Neutrophil (primary cell): ENCODE measurements at regions not wholly inside any gene's neighbourhood (a gene's known extent, or its start where the extent isn't known, plus 50 kb on each side); places are given as distances from the start of the nearest gene placed in this dataset.

Experiments used
- H3K27ac ChIP-seq: fragments of 200-600 bp; sonication (generic); 2 replicates; pipeline ENCODE4 v1.5.1; 2016; ENCODE audit warnings: mild to moderate bottlenecking, moderate library complexity
- H3K27me3 ChIP-seq: fragments of 200-600 bp; sonication (generic); 2 replicates; pipeline ENCODE4 v1.6.0; 2016; ENCODE audit warnings: mild to moderate bottlenecking
- H3K36me3 ChIP-seq: fragments of 200-600 bp; sonication (generic); 2 replicates; pipeline ENCODE4 v1.5.1; 2017
- H3K4me1 ChIP-seq, 2 experiments: fragments of 200-600 bp in 1 of 2; sonication (generic) in 1 of 2; 1 replicate in 1 of 2; 2 replicates in 1 of 2; pipeline versions ENCODE4 v1.5.1 to v1.6.1; 2013 to 2016; ENCODE audit warnings: low read depth in 1 of 2, low read length in 1 of 2, mild to moderate bottlenecking in 1 of 2, moderate library complexity in 1 of 2; ENCODE audit not compliant: control insufficient read depth in 1 of 2, insufficient read depth in 1 of 2
- H3K4me3 ChIP-seq, 2 experiments: fragments of 200-600 bp in 1 of 2; sonication (generic) in 1 of 2; 1 replicate in 1 of 2; 2 replicates in 1 of 2; pipeline ENCODE4 v1.5.1; 2013 to 2016; ENCODE audit warnings: low read depth in 1 of 2, low read length in 1 of 2, mild to moderate bottlenecking in 1 of 2, moderate library complexity in 1 of 2
- H3K9me3 ChIP-seq: fragments of 200-600 bp; sonication (generic); 2 replicates; pipeline ENCODE4 v1.5.1; 2016
- CTCF ChIP-seq: fragments of 200-600 bp; sonication (generic); IDR thresholded peaks from 2 replicates; pipeline ENCODE4 v1.5.1; 2016; ENCODE audit warnings: antibody characterized with exemption

GRCh38 chr9:27844797-27845196, 271.5 kb upstream of the C9orf72 start:
- H3K9me3 ChIP-seq, result no peaks in the 10 kb centered on the region
- TF ChIP-seq CTCF, result no peak
- H3K36me3 ChIP-seq, result no peaks in the 10 kb centered on the region
- H3K27ac ChIP-seq, result no peak overlapping the region
- H3K4me1 ChIP-seq, result no peaks in the 10 kb centered on the region
- H3K27me3 ChIP-seq, result no peaks in the 10 kb centered on the region
- H3K4me3 ChIP-seq, result no peak overlapping the region

GRCh38 chr9:27847380-27847779, 274.1 kb upstream of the C9orf72 start:
- H3K4me1 ChIP-seq, result no peaks in the 10 kb centered on the region
- H3K27ac ChIP-seq, result no peak overlapping the region
- H3K36me3 ChIP-seq, result no peaks in the 10 kb centered on the region
- TF ChIP-seq CTCF, result no peak
- H3K27me3 ChIP-seq, result no peaks in the 10 kb centered on the region
- no peak overlapping the region for H3K4me3 ChIP-seq
- H3K9me3 ChIP-seq, result no peaks in the 10 kb centered on the region

- no peak overlapping the region for H3K4me3 ChIP-seq
- TF ChIP-seq CTCF, result no peak
- H3K4me1 ChIP-seq, result no peaks in the 10 kb centered on the region
- no peaks in the 10 kb centered on the region for H3K27me3 ChIP-seq
- H3K36me3 ChIP-seq, result no peaks in the 10 kb centered on the region
- no peaks in the 10 kb centered on the region for H3K9me3 ChIP-seq
- no peak overlapping the region for H3K27ac ChIP-seq
These were observed 274.5 kb upstream of the C9orf72 start for GRCh38 chr9:27847818-27848217.

GRCh38 chr9:27848315-27848714, 275.0 kb upstream of the C9orf72 start:
- no peaks in the 10 kb centered on the region for H3K4me1 ChIP-seq
- H3K36me3 ChIP-seq, result no peaks in the 10 kb centered on the region
- H3K27me3 ChIP-seq, result no peaks in the 10 kb centered on the region
- H3K27ac ChIP-seq, result no peak overlapping the region
- no peaks in the 10 kb centered on the region for H3K9me3 ChIP-seq
- no peak for TF ChIP-seq CTCF
- no peak overlapping the region for H3K4me3 ChIP-seq

- no peaks in the 10 kb centered on the region for H3K27me3 ChIP-seq
- H3K9me3 ChIP-seq, result no peaks in the 10 kb centered on the region
- no peak for TF ChIP-seq CTCF
- no peaks in the 10 kb centered on the region for H3K4me1 ChIP-seq
- no peak overlapping the region for H3K27ac ChIP-seq
- no peaks in the 10 kb centered on the region for H3K36me3 ChIP-seq
- H3K4me3 ChIP-seq, result no peak overlapping the region
These were observed 278.6 kb upstream of the C9orf72 start for GRCh38 chr9:27851858-27852257.

- Histone ChIP-seq H3K4me1 (no peaks in the 10 kb centered on the region), H3K4me3 (no peak overlapping the region), H3K27ac (no peak overlapping the region), H3K27me3 (no peaks in the 10 kb centered on the region), H3K36me3 (no peaks in the 10 kb centered on the region), H3K9me3 (no peaks in the 10 kb centered on the region)
- TF ChIP-seq CTCF, result no peak
These were observed 280.2 kb upstream of the C9orf72 start for GRCh38 chr9:27853529-27853928.
